GM18873 (cell line): ENCODE measurements at regions not wholly inside any gene's neighbourhood (a gene's known extent, or its start where the extent isn't known, plus 50 kb on each side); places are given as distances from the start of the nearest gene placed in this dataset.
"Not testable (repeated sequence)": the region's sequence is repeated elsewhere in the genome, so short reads cannot be mapped to it uniquely, and the experiment has no call there.

ENCODE experiments used
- ATAC-seq: cut with Tn5 transposase; IDR thresholded peaks from one replicate; pipeline ENCODE4 v1.9.1; 2021; ENCODE audit warnings: mild to moderate bottlenecking, moderate library complexity, moderate number of reproducible peaks; ENCODE audit not compliant: unreplicated experiment, low FRiP score

GRCh38 chr3:82428821-82429220 is 667.4 kb upstream of the GBE1 start:
- not testable (repeated sequence) for ATAC-seq

- ATAC-seq, result no peak
These were observed 662.5 kb upstream of the GBE1 start for GRCh38 chr3:82424031-82424339.

- no peak for ATAC-seq
These were observed 662.0 kb upstream of the GBE1 start for GRCh38 chr3:82423268-82424030.

- no peak for ATAC-seq
These were observed 655.4 kb upstream of the GBE1 start for GRCh38 chr3:82416830-82417229.

GRCh38 chr3:82416349-82416748 is 654.9 kb upstream of the GBE1 start:
- no peak for ATAC-seq

- ATAC-seq, result no peak
These were observed 651.7 kb upstream of the GBE1 start for GRCh38 chr3:82413171-82413570.

GRCh38 chr3:82410366-82410765 is 648.9 kb upstream of the GBE1 start:
- no peak for ATAC-seq

- ATAC-seq, result no peak
These were observed 648.4 kb upstream of the GBE1 start for GRCh38 chr3:82409842-82410241.

GRCh38 chr3:82392203-82392775 is 630.8 kb upstream of the GBE1 start:
- no peak for ATAC-seq

GRCh38 chr3:82390868-82391267 is 629.4 kb upstream of the GBE1 start:
- ATAC-seq, result no peak

GRCh38 chr3:82386647-82387046 is 625.2 kb upstream of the GBE1 start:
- ATAC-seq, result no peak

GRCh38 chr3:82384181-82384580 is 622.7 kb upstream of the GBE1 start:
- no peak for ATAC-seq

GRCh38 chr3:82382831-82383230 is 621.4 kb upstream of the GBE1 start:
- ATAC-seq, result no peak

GRCh38 chr3:82378392-82378791 is 616.9 kb upstream of the GBE1 start:
- ATAC-seq, result no peak

- ATAC-seq, result no peak
These were observed 615.4 kb upstream of the GBE1 start for GRCh38 chr3:82376883-82377282.

- ATAC-seq, result not testable (repeated sequence)
These were observed 612.4 kb upstream of the GBE1 start for GRCh38 chr3:82373833-82374232.

GRCh38 chr3:82364827-82365226 is 603.4 kb upstream of the GBE1 start:
- ATAC-seq, result no peak

GRCh38 chr3:82363131-82363530 is 601.7 kb upstream of the GBE1 start:
- ATAC-seq, result no peak

- no peak for ATAC-seq
These were observed 593.8 kb upstream of the GBE1 start for GRCh38 chr3:82355228-82355627.

GRCh38 chr3:82354228-82354627 is 592.8 kb upstream of the GBE1 start:
- ATAC-seq, result no peak

GRCh38 chr3:82353306-82354171 is 592.1 kb upstream of the GBE1 start:
- no peak for ATAC-seq

- ATAC-seq, result no peak
These were observed 586.1 kb upstream of the GBE1 start for GRCh38 chr3:82347585-82347984.
